ENCODE measurements at regions not wholly inside any gene's neighbourhood (a gene's known extent, or its start where the extent isn't known, plus 50 kb on each side); places are given as distances from the start of the nearest gene placed in this dataset.

DNA sequence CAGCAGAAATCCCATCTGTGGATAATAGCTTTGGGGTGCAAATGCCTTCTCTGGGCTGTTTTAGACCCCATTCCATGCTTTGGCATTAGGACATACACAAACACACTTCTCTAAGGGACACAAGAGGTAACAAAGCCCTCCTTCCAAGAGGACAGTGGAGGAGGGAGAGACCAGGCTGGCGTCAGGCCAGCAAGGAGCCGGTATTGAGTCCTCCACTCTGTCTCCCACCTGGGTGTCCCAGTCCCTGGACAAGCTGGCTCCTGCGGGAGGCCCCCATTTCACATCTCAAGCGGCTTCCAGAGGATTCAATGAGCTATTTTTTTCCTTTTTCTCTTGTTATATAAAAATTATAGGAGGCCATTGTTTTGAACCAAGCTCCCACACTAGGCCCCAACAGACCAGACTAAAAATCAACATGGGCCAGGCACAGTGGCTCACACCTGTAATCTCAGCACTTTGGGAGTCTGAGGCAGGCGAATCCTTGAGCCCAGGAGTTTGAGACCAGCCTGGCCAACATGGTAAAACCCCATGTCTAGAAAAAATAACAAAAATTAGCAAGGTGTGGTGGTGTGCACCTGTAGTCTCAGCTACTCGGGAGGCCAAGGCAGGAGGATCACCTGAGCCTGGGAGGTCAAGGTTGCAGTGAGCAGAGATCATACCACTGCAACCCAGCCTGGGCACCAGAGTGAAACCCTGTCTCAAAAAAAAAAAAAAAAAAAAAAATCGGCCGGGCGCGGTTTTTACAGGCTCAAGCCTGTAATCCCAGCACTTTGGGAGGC is 142.9 kb downstream of the TOMM20 start:
- H3K4me1 Mint-ChIP-seq: peaks cover 27% of the 10 kb centered on the region
- H3K27me3 Mint-ChIP-seq (ENCODE audit: low read depth): no peaks in the 10 kb centered on the region
- no peaks in the 10 kb centered on the region for H3K36me3 Mint-ChIP-seq
- no peaks in the 10 kb centered on the region for H3K9me3 Mint-ChIP-seq
- no peak for DNase-seq (ENCODE audit: low spot score in 2 of 2, unreplicated experiment in 2 of 2)
- peak overlapping the region; percentile 30 for H3K27ac Mint-ChIP-seq
- no peak overlapping the region for H3K4me3 Mint-ChIP-seq
- TF ChIP-seq, protein P1, sequence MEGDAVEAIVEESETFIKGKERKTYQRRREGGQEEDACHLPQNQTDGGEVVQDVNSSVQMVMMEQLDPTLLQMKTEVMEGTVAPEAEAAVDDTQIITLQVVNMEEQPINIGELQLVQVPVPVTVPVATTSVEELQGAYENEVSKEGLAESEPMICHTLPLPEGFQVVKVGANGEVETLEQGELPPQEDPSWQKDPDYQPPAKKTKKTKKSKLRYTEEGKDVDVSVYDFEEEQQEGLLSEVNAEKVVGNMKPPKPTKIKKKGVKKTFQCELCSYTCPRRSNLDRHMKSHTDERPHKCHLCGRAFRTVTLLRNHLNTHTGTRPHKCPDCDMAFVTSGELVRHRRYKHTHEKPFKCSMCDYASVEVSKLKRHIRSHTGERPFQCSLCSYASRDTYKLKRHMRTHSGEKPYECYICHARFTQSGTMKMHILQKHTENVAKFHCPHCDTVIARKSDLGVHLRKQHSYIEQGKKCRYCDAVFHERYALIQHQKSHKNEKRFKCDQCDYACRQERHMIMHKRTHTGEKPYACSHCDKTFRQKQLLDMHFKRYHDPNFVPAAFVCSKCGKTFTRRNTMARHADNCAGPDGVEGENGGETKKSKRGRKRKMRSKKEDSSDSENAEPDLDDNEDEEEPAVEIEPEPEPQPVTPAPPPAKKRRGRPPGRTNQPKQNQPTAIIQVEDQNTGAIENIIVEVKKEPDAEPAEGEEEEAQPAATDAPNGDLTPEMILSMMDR (IDR thresholded peaks at IDR 0.05; ENCODE audit: unreplicated experiment): no peak

- Mint-ChIP-seq H3K27ac (no peak overlapping the region), H3K27me3 (ENCODE audit: low read depth) (no peaks in the 10 kb centered on the region), H3K36me3 (no peaks in the 10 kb centered on the region), H3K4me3 (no peak overlapping the region), H3K4me1 (peaks cover 32% of the 10 kb centered on the region), H3K9me3 (no peaks in the 10 kb centered on the region)
- no peak for DNase-seq (ENCODE audit: low spot score in 2 of 2, unreplicated experiment in 2 of 2)
- TF ChIP-seq, protein P1 (IDR thresholded peaks at IDR 0.05; ENCODE audit: unreplicated experiment): no peak
Measured at GRCh38 chr1:234985007-234985370, 143.6 kb downstream of the TOMM20 start.

DNA sequence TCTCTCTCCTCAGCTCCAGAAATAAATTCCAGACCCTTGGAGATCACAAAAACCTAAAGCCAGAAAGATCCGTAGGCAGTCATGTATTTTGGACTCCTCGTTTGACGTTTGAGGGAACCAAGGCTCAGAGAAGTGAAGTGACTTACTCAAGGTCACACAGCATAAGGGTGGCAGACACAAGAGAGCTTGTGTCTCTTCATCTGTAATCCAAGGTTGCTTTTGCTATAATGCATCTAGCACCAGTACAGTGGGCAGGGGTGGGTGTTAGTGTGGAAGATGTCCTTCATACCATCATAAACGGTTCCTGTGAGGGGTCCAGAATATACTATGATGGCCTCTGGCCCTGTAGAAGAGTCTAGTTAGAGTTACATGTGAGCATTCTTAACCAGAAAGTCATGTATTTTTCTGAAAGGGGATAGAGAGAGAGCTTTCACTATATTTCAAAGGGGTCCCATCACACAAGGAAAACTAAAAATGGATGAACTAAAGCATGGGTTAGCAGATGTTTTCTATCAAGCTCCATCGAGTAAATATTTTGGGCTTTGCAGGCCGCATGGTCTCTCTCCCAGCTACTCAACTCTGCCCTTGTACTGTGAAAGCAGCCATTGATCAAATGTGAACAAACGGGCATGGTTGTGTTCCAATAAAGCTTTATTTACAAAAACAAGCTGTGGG is 144.9 kb downstream of the TOMM20 start:
- Mint-ChIP-seq H3K36me3 (no peaks in the 10 kb centered on the region), H3K4me3 (no peak overlapping the region), H3K4me1 (peaks cover 45% of the 10 kb centered on the region), H3K27me3 (ENCODE audit: low read depth) (no peaks in the 10 kb centered on the region), H3K27ac (no peak overlapping the region), H3K9me3 (no peaks in the 10 kb centered on the region)
- TF ChIP-seq, protein P1 (IDR thresholded peaks at IDR 0.05; ENCODE audit: unreplicated experiment): no peak
- no peak for DNase-seq (ENCODE audit: low spot score in 2 of 2, unreplicated experiment in 2 of 2)

- Mint-ChIP-seq H3K9me3 (no peaks in the 10 kb centered on the region), H3K27me3 (ENCODE audit: low read depth) (no peaks in the 10 kb centered on the region), H3K4me3 (no peak overlapping the region), H3K36me3 (no peaks in the 10 kb centered on the region), H3K27ac (no peak overlapping the region), H3K4me1 (peaks cover 42% of the 10 kb centered on the region)
- no peak for DNase-seq (ENCODE audit: low spot score in 2 of 2, unreplicated experiment in 2 of 2)
- TF ChIP-seq, protein P1 (IDR thresholded peaks at IDR 0.05; ENCODE audit: unreplicated experiment): no peak
Measured at GRCh38 chr1:234981758-234982157, 146.9 kb downstream of the TOMM20 start.

GRCh38 chr1:234980645-234981396 is 147.8 kb downstream of the TOMM20 start:
- peak overlapping the region; percentile 63 for H3K27ac Mint-ChIP-seq
- H3K9me3 Mint-ChIP-seq: no peaks in the 10 kb centered on the region
- no peak for DNase-seq (ENCODE audit: low spot score in 2 of 2, unreplicated experiment in 2 of 2)
- no peaks in the 10 kb centered on the region for H3K36me3 Mint-ChIP-seq
- H3K27me3 Mint-ChIP-seq (ENCODE audit: low read depth): no peaks in the 10 kb centered on the region
- peaks cover 41% of the 10 kb centered on the region for H3K4me1 Mint-ChIP-seq
- H3K4me3 Mint-ChIP-seq: no peak overlapping the region
- TF ChIP-seq, protein P1 (IDR thresholded peaks at IDR 0.05; ENCODE audit: unreplicated experiment): no peak
